Activated naive CD8-positive, alpha-beta T cell treated with anti-CD3 and anti-CD28 coated beads for 36 hours (primary cell): ENCODE measurements at regions not wholly inside any gene's neighbourhood (a gene's known extent, or its start where the extent isn't known, plus 50 kb on each side); places are given as distances from the start of the nearest gene placed in this dataset.

Experiments used
- DNase-seq: peaks from one replicate; pipeline ENCODE4 v3.0.0; 2021
- H3K27ac Mint-ChIP-seq: one replicate; pipeline ENCODE4 v1.8.0; 2022; ENCODE audit warnings: mild to moderate bottlenecking, moderate library complexity, mixed read lengths
- H3K27me3 Mint-ChIP-seq: one replicate; pipeline ENCODE4 v1.8.0; 2022; ENCODE audit warnings: mild to moderate bottlenecking, mixed read lengths
- H3K36me3 Mint-ChIP-seq: one replicate; pipeline ENCODE4 v1.8.0; 2021; ENCODE audit warnings: mild to moderate bottlenecking, mixed read lengths
- H3K4me1 Mint-ChIP-seq: one replicate; pipeline ENCODE4 v1.8.0; 2021; ENCODE audit warnings: mixed read lengths
- H3K4me3 Mint-ChIP-seq: one replicate; pipeline ENCODE4 v1.8.0; 2022; ENCODE audit warnings: mild to moderate bottlenecking, moderate library complexity, mixed read lengths
- H3K9me3 Mint-ChIP-seq: one replicate; pipeline ENCODE4 v1.8.0; 2022; ENCODE audit warnings: mixed read lengths

DNA sequence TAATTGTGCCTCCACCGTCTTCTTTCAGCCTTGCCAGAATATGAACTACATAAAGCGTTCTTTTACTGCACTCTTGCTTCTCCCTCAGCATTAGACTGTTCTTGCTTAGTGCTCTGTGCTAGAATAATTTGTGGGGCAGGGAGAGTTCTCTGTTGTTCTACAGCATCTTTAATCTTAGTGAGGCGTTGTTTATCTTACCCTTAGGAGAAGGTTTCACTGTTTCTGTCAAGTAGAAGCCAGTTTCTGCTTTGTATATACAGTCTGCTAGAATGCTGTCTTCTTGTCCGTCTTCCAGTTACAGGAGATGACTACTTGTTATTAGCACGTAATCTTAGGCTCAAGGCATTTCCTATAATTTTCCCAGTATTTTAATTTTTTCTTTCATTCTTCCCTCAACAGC lies 458.0 kb downstream of the FLRT2 start:
- Mint-ChIP-seq H3K27me3 (no peaks in the 10 kb centered on the region), H3K27ac (no peak overlapping the region), H3K4me3 (no peak overlapping the region), H3K9me3 (peaks cover 2% of the 10 kb centered on the region), H3K36me3 (peaks cover 7% of the 10 kb centered on the region), H3K4me1 (no peaks in the 10 kb centered on the region)
- no peak for DNase-seq

DNA sequence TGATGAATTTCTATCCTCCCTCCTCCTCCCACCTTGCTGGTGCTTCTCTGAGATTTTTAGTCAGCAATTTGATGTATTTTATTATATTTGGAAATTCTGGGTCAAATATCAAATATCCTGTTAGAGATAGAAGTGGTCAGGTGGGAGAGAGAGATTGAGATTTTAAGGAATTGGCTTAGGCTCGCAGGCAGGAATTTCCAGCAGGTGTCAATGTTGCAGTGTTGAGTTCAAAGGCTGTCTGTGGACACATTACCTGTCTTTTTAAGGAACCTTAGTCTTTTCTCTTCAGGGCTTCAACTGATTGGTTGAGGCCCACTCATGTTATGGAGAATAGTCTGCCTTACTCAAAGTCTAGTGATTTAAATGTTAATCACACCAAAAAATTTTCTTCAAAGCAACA lies 457.3 kb downstream of the FLRT2 start:
- H3K27me3 Mint-ChIP-seq: no peaks in the 10 kb centered on the region
- no peaks in the 10 kb centered on the region for H3K4me1 Mint-ChIP-seq
- peaks cover 2% of the 10 kb centered on the region for H3K9me3 Mint-ChIP-seq
- DNase-seq: no peak
- H3K27ac Mint-ChIP-seq: no peak overlapping the region
- no peak overlapping the region for H3K4me3 Mint-ChIP-seq
- peaks cover 7% of the 10 kb centered on the region for H3K36me3 Mint-ChIP-seq

GRCh38 chr14:85978582-85979250 lies 448.8 kb downstream of the FLRT2 start:
- no peaks in the 10 kb centered on the region for H3K4me1 Mint-ChIP-seq
- no peak for DNase-seq
- H3K9me3 Mint-ChIP-seq: peaks cover 9% of the 10 kb centered on the region
- H3K27me3 Mint-ChIP-seq: no peaks in the 10 kb centered on the region
- H3K4me3 Mint-ChIP-seq: no peak overlapping the region
- peaks cover 26% of the 10 kb centered on the region for H3K36me3 Mint-ChIP-seq
- no peak overlapping the region for H3K27ac Mint-ChIP-seq

GRCh38 chr14:85974602-85975001 lies 444.7 kb downstream of the FLRT2 start:
- DNase-seq: no peak
- Mint-ChIP-seq H3K27ac (no peak overlapping the region), H3K36me3 (peaks cover 54% of the 10 kb centered on the region), H3K4me3 (no peak overlapping the region), H3K27me3 (no peaks in the 10 kb centered on the region), H3K9me3 (peaks cover 36% of the 10 kb centered on the region), H3K4me1 (no peaks in the 10 kb centered on the region)

- peaks cover 1% of the 10 kb centered on the region for H3K9me3 Mint-ChIP-seq
- DNase-seq: no peak
- H3K36me3 Mint-ChIP-seq: peaks cover 8% of the 10 kb centered on the region
- H3K4me3 Mint-ChIP-seq: no peak overlapping the region
- no peak overlapping the region for H3K27ac Mint-ChIP-seq
- H3K4me1 Mint-ChIP-seq: peaks cover 5% of the 10 kb centered on the region
- H3K27me3 Mint-ChIP-seq: no peaks in the 10 kb centered on the region
These were observed 433.5 kb downstream of the FLRT2 start for GRCh38 chr14:85963486-85963885.

- H3K4me3 Mint-ChIP-seq: no peak overlapping the region
- no peaks in the 10 kb centered on the region for H3K27me3 Mint-ChIP-seq
- DNase-seq: no peak
- peaks cover 7% of the 10 kb centered on the region for H3K4me1 Mint-ChIP-seq
- H3K27ac Mint-ChIP-seq: no peak overlapping the region
- peaks cover 12% of the 10 kb centered on the region for H3K36me3 Mint-ChIP-seq
- peaks cover 3% of the 10 kb centered on the region for H3K9me3 Mint-ChIP-seq
These were observed 430.8 kb downstream of the FLRT2 start for GRCh38 chr14:85960756-85961155.

GRCh38 chr14:85959063-85959462 lies 429.1 kb downstream of the FLRT2 start:
- no peak overlapping the region for H3K4me3 Mint-ChIP-seq
- H3K27ac Mint-ChIP-seq: no peak overlapping the region
- H3K4me1 Mint-ChIP-seq: peaks cover 11% of the 10 kb centered on the region
- DNase-seq: no peak
- peaks cover 3% of the 10 kb centered on the region for H3K9me3 Mint-ChIP-seq
- no peaks in the 10 kb centered on the region for H3K27me3 Mint-ChIP-seq
- peaks cover 14% of the 10 kb centered on the region for H3K36me3 Mint-ChIP-seq

DNA sequence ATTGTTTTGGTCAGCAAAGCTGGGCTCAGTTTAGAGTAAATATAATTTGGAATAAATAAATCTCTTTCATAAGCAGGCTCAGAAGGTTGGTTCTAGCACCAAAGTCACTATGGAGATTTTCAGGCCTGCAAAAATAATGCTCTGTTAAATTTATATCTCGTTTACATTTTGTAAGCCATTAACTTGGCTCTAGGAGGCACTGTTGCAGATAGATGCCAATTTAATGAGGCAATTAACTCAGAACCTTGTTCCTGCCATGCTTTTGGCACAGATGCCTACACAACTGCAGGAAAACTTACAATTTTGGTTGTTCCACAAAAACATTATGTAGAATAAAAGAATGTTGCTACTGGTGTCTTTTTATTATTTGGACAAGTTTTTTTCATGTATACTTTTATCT lies 428.1 kb downstream of the FLRT2 start:
- Mint-ChIP-seq H3K9me3 (peaks cover 3% of the 10 kb centered on the region), H3K4me1 (peaks cover 11% of the 10 kb centered on the region), H3K4me3 (no peak overlapping the region), H3K27me3 (no peaks in the 10 kb centered on the region), H3K27ac (no peak overlapping the region), H3K36me3 (peaks cover 14% of the 10 kb centered on the region)
- no peak for DNase-seq

- no peak overlapping the region for H3K4me3 Mint-ChIP-seq
- peaks cover 6% of the 10 kb centered on the region for H3K4me1 Mint-ChIP-seq
- H3K36me3 Mint-ChIP-seq: peaks cover 14% of the 10 kb centered on the region
- H3K27ac Mint-ChIP-seq: no peak overlapping the region
- H3K9me3 Mint-ChIP-seq: peaks cover 3% of the 10 kb centered on the region
- no peak for DNase-seq
- no peaks in the 10 kb centered on the region for H3K27me3 Mint-ChIP-seq
These were observed 423.3 kb downstream of the FLRT2 start for GRCh38 chr14:85953265-85953664.

GRCh38 chr14:85948153-85948552 lies 418.2 kb downstream of the FLRT2 start:
- Mint-ChIP-seq H3K27me3 (no peaks in the 10 kb centered on the region), H3K4me1 (peaks cover 15% of the 10 kb centered on the region), H3K36me3 (peaks cover 27% of the 10 kb centered on the region), H3K4me3 (no peak overlapping the region), H3K27ac (no peak overlapping the region), H3K9me3 (no peaks in the 10 kb centered on the region)
- DNase-seq: no peak

- Mint-ChIP-seq H3K36me3 (peaks cover 27% of the 10 kb centered on the region), H3K27ac (no peak overlapping the region), H3K9me3 (no peaks in the 10 kb centered on the region), H3K27me3 (no peaks in the 10 kb centered on the region), H3K4me1 (peaks cover 17% of the 10 kb centered on the region), H3K4me3 (no peak overlapping the region)
- DNase-seq: no peak
These were observed 417.7 kb downstream of the FLRT2 start for GRCh38 chr14:85947461-85948139.

DNA sequence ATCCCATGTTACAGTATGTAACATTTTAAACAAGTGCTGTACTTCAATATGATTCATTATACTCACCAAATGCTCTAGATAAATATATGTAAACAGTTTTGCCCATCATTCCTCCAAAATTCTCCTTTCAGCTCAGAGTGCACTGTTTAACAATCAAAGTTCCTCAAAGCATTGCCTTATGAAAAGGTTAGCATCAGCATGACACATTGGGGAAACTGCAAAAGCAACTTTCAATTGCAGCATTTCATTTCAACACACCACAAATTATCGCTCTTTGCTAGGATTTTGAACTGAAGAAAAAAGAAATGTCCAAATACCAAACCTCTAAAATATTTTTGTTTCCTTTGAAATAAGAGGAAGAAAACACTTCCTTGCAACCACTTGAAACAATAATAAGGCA lies 413.2 kb downstream of the FLRT2 start:
- Mint-ChIP-seq H3K36me3 (peaks cover 39% of the 10 kb centered on the region), H3K27me3 (no peaks in the 10 kb centered on the region), H3K4me3 (no peak overlapping the region), H3K27ac (no peak overlapping the region), H3K9me3 (peaks cover 11% of the 10 kb centered on the region), H3K4me1 (peaks cover 27% of the 10 kb centered on the region)
- DNase-seq: no peak

DNA sequence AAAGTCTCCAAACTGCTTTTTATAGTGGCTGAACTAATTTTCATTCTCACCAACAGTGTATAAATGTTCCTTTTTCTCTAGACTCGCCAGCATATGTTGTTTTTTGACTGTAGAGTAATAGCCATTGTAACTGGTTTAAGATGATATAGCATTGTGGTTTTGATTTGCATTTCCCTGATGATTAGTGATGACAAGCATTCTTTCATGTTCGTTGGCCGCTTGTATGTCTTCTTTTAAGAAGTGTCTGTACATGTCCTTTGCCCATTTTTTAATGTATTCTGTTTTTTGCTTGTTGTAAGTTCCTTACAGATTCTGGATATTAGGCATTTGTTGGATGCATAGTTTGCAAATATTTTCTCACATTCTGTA lies 404.9 kb downstream of the FLRT2 start:
- no peak for DNase-seq
- H3K9me3 Mint-ChIP-seq: peaks cover 17% of the 10 kb centered on the region
- H3K27ac Mint-ChIP-seq: peak overlapping the region; percentile 90
- peaks cover 36% of the 10 kb centered on the region for H3K4me1 Mint-ChIP-seq
- H3K4me3 Mint-ChIP-seq: peak overlapping the region; percentile 87
- H3K36me3 Mint-ChIP-seq: peaks cover 21% of the 10 kb centered on the region
- H3K27me3 Mint-ChIP-seq: no peaks in the 10 kb centered on the region

- H3K4me1 Mint-ChIP-seq: peaks cover 36% of the 10 kb centered on the region
- no peaks in the 10 kb centered on the region for H3K27me3 Mint-ChIP-seq
- peaks cover 17% of the 10 kb centered on the region for H3K9me3 Mint-ChIP-seq
- DNase-seq: peak; percentile 37
- H3K27ac Mint-ChIP-seq: peak overlapping the region; percentile 90
- H3K36me3 Mint-ChIP-seq: peaks cover 21% of the 10 kb centered on the region
- peak overlapping the region; percentile 87 for H3K4me3 Mint-ChIP-seq
These were observed 404.4 kb downstream of the FLRT2 start for GRCh38 chr14:85934123-85934885.

GRCh38 chr14:85921241-85921640 lies 391.3 kb downstream of the FLRT2 start:
- Mint-ChIP-seq H3K4me1 (no peaks in the 10 kb centered on the region), H3K27ac (no peak overlapping the region), H3K9me3 (no peaks in the 10 kb centered on the region), H3K4me3 (no peak overlapping the region), H3K36me3 (no peaks in the 10 kb centered on the region), H3K27me3 (peaks cover 5% of the 10 kb centered on the region)
- no peak for DNase-seq
